ENCODE measurements at regions not wholly inside any gene's neighbourhood (a gene's known extent, or its start where the extent isn't known, plus 50 kb on each side); places are given as distances from the start of the nearest gene placed in this dataset. TPM values are rescaled to one million over a fixed set of nuclear protein-coding genes. Genes with fewer than 3 reads are reported as not detected.

Small RNAs in the stretch of these regions (small RNA-seq; reads per million reads assigned to genes)
- gene AL603825.1, result not detected

Measured in K562 (cell line).